Astrocyte (in vitro differentiated cells and primary cell): ENCODE measurements at regions not wholly inside any gene's neighbourhood (a gene's known extent, or its start where the extent isn't known, plus 50 kb on each side); places are given as distances from the start of the nearest gene placed in this dataset.
"Not testable (repeated sequence)": the region's sequence is repeated elsewhere in the genome, so short reads cannot be mapped to it uniquely, and the experiment has no call there.

Experiments
- DNase-seq: peaks from one replicate; pipeline ENCODE4 v3.0.0-alpha.2; 2010; ENCODE audit warnings: low read depth
- FAIRE-seq: peaks from 2 replicates; lab custom pipeline; 2011; peaks lifted over from hg19 to GRCh38; lab: Jason Lieb, UNC
- H2AFZ ChIP-seq: 2 replicates; pipeline ENCODE4 v1.6.0; 2012; ENCODE audit warnings: low read depth, low read length, inconsistent platforms
- H3K27ac ChIP-seq: 2 replicates; pipeline ENCODE4 v1.5.1; 2011; ENCODE audit warnings: low read depth, low read length, inconsistent platforms
- H3K27me3 ChIP-seq: 2 replicates; pipeline ENCODE4 v1.6.0; 2011; ENCODE audit warnings: low read length, inconsistent platforms; ENCODE audit not compliant: insufficient read depth
- H3K36me3 ChIP-seq: 2 replicates; pipeline ENCODE4 v1.5.1; 2011; ENCODE audit warnings: low read length, inconsistent platforms; ENCODE audit not compliant: insufficient read depth
- H3K4me1 ChIP-seq: 2 replicates; pipeline ENCODE4 v1.5.1; 2011; ENCODE audit warnings: low read length, inconsistent platforms; ENCODE audit not compliant: insufficient read depth
- H3K4me2 ChIP-seq: 2 replicates; pipeline ENCODE4 v1.6.0; 2012; ENCODE audit warnings: low read length, inconsistent platforms
- H3K4me3 ChIP-seq: 2 replicates; pipeline ENCODE4 v1.5.1; 2011; ENCODE audit warnings: low read depth, mild to moderate bottlenecking, low read length, inconsistent platforms; ENCODE audit not compliant: insufficient read depth
- H3K79me2 ChIP-seq: 2 replicates; pipeline ENCODE4 v1.6.0; 2012; ENCODE audit warnings: mild to moderate bottlenecking, low read length, inconsistent platforms; ENCODE audit not compliant: insufficient read depth
- H3K9ac ChIP-seq: 2 replicates; pipeline ENCODE4 v1.6.0; 2012; ENCODE audit warnings: mild to moderate bottlenecking, low read length, inconsistent platforms
- H3K9me3 ChIP-seq: 2 replicates; pipeline ENCODE4 v1.5.1; 2012; ENCODE audit warnings: low read depth, mild to moderate bottlenecking, low read length, inconsistent platforms; ENCODE audit not compliant: insufficient read depth
- H4K20me1 ChIP-seq: 2 replicates; pipeline ENCODE4 v1.6.0; 2012; ENCODE audit warnings: low read length, inconsistent platforms; ENCODE audit not compliant: insufficient read depth
- H3K27ac Mint-ChIP-seq: one replicate; pipeline ENCODE4 v1.8.0; 2021; ENCODE audit warnings: mild to moderate bottlenecking, mixed read lengths; ENCODE audit not compliant: unreplicated experiment
- H3K27me3 Mint-ChIP-seq: one replicate; pipeline ENCODE4 v1.8.0; 2021; ENCODE audit warnings: low read depth, mixed read lengths; ENCODE audit not compliant: unreplicated experiment
- H3K36me3 Mint-ChIP-seq: one replicate; pipeline ENCODE4 v1.8.0; 2021; ENCODE audit warnings: low read depth, mixed read lengths; ENCODE audit not compliant: unreplicated experiment
- H3K4me1 Mint-ChIP-seq: one replicate; pipeline ENCODE4 v1.8.0; 2021; ENCODE audit warnings: low read depth, mixed read lengths; ENCODE audit not compliant: unreplicated experiment
- H3K4me3 Mint-ChIP-seq: one replicate; pipeline ENCODE4 v1.8.0; 2021; ENCODE audit warnings: mild to moderate bottlenecking, moderate library complexity, mixed read lengths; ENCODE audit not compliant: unreplicated experiment
- H3K9me3 Mint-ChIP-seq: one replicate; pipeline ENCODE4 v1.8.0; 2021; ENCODE audit warnings: mild to moderate bottlenecking, mixed read lengths; ENCODE audit not compliant: unreplicated experiment
- EZH2 ChIP-seq: IDR thresholded peaks from 2 replicates; pipeline ENCODE4 v1.6.1; 2012; ENCODE audit warnings: mild to moderate bottlenecking, low read length, inconsistent platforms; ENCODE audit not compliant: insufficient read depth
- TF ChIP-seq, protein P1 (sequence below): IDR thresholded peaks from 2 replicates; pipeline ENCODE4 v1.5.1; 2011; ENCODE audit warnings: low read depth, mild to moderate bottlenecking, inconsistent platforms, low read length, moderate library complexity; ENCODE audit not compliant: insufficient read depth

DNA sequence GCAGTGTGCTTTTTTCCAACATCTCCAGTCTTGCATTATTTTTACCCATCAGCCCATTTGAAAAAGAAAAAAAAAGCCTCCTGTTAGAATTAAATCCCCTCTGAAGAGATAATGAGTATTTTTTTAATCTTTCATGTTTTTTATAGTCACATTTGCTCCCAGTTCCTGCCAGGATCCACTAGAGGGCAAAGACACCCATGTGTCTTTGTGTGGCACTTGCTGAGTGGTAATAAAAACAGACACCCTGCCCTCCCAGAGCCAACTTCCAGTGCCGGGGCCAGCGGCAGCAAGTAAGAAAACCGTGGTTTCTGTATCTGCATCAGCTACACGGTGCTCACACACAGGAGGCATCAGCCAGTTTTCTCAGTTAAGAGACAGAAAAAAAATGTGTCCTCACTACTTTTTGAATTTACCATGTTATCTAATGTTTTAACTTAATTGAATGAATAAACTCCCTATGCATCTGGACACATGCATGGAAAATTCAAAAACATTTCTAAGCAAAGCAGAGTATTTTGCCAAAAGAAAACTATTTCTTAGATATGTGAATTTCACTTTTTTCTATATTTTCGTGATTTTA, 70.2 kb upstream of the PLEKHG4B start:
- Mint-ChIP-seq H3K4me1 (peaks cover 3% of the 10 kb centered on the region), H3K9me3 (peaks cover 3% of the 10 kb centered on the region), H3K4me3 (no peak overlapping the region), H3K27ac (no peak overlapping the region), H3K36me3 (no peaks in the 10 kb centered on the region), H3K27me3 (peaks cover 32% of the 10 kb centered on the region)
- FAIRE-seq = no peak
- no peak for DNase-seq
- Histone ChIP-seq H3K4me1 (no peaks in the 10 kb centered on the region), H3K27me3 (peaks cover 23% of the 10 kb centered on the region), H3K79me2 (no peaks in the 10 kb centered on the region), H3K9ac (no peak overlapping the region), H3K27ac (no peak overlapping the region), H3K4me3 (no peak overlapping the region), H3K9me3 (no peaks in the 10 kb centered on the region), H3K36me3 (no peaks in the 10 kb centered on the region), H2AFZ (no peak overlapping the region), H4K20me1 (no peaks in the 10 kb centered on the region), H3K4me2 (no peak overlapping the region)
- no peak for TF ChIP-seq EZH2
- TF ChIP-seq, protein P1, sequence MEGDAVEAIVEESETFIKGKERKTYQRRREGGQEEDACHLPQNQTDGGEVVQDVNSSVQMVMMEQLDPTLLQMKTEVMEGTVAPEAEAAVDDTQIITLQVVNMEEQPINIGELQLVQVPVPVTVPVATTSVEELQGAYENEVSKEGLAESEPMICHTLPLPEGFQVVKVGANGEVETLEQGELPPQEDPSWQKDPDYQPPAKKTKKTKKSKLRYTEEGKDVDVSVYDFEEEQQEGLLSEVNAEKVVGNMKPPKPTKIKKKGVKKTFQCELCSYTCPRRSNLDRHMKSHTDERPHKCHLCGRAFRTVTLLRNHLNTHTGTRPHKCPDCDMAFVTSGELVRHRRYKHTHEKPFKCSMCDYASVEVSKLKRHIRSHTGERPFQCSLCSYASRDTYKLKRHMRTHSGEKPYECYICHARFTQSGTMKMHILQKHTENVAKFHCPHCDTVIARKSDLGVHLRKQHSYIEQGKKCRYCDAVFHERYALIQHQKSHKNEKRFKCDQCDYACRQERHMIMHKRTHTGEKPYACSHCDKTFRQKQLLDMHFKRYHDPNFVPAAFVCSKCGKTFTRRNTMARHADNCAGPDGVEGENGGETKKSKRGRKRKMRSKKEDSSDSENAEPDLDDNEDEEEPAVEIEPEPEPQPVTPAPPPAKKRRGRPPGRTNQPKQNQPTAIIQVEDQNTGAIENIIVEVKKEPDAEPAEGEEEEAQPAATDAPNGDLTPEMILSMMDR = peak; percentile 47

- H3K27me3 Mint-ChIP-seq = peaks cover 45% of the 10 kb centered on the region
- not testable (repeated sequence) for H3K27ac ChIP-seq, H3K4me3 ChIP-seq, H3K4me1 Mint-ChIP-seq, H3K4me2 ChIP-seq, H3K4me3 Mint-ChIP-seq, H3K27ac Mint-ChIP-seq, H3K36me3 ChIP-seq, H3K9ac ChIP-seq, H3K4me1 ChIP-seq, H3K9me3 Mint-ChIP-seq, DNase-seq, H3K36me3 Mint-ChIP-seq, FAIRE-seq, H2AFZ ChIP-seq, H4K20me1 ChIP-seq, H3K9me3 ChIP-seq, H3K79me2 ChIP-seq
- H3K27me3 ChIP-seq = peaks cover 23% of the 10 kb centered on the region
Observed at GRCh38 chr5:23907-24306, 68.1 kb upstream of the PLEKHG4B start.

- H3K4me3 Mint-ChIP-seq, DNase-seq, H2AFZ ChIP-seq, H3K79me2 ChIP-seq, H3K9me3 Mint-ChIP-seq, H3K27ac ChIP-seq, H3K4me3 ChIP-seq, H4K20me1 ChIP-seq, H3K4me2 ChIP-seq, H3K36me3 Mint-ChIP-seq, H3K4me1 ChIP-seq, H3K4me1 Mint-ChIP-seq, H3K9me3 ChIP-seq, H3K9ac ChIP-seq, H3K27ac Mint-ChIP-seq, H3K36me3 ChIP-seq, FAIRE-seq: not testable (repeated sequence)
- H3K27me3 Mint-ChIP-seq = peaks cover 55% of the 10 kb centered on the region
- H3K27me3 ChIP-seq = peaks cover 27% of the 10 kb centered on the region
Observed at GRCh38 chr5:25067-25466, 66.9 kb upstream of the PLEKHG4B start.
